ENCODE measurements at regions not wholly inside any gene's neighbourhood (a gene's known extent, or its start where the extent isn't known, plus 50 kb on each side); places are given as distances from the start of the nearest gene placed in this dataset.

- DNase-seq, result no peak
Observed at GRCh38 chr6:144856622-144857021, 571.5 kb downstream of the UTRN start.

- no peak for DNase-seq
Observed at GRCh38 chr6:144857086-144857485, 572.0 kb downstream of the UTRN start.

GRCh38 chr6:144862769-144863168, 577.6 kb downstream of the UTRN start:
- no peak for DNase-seq

GRCh38 chr6:144867761-144868160, 582.6 kb downstream of the UTRN start:
- DNase-seq, result no peak

GRCh38 chr6:144870782-144871181, 585.6 kb downstream of the UTRN start:
- DNase-seq, result no peak

- no peak for DNase-seq
Observed at GRCh38 chr6:144873623-144874378, 588.7 kb downstream of the UTRN start.

GRCh38 chr6:144876689-144877088, 591.6 kb downstream of the UTRN start:
- DNase-seq, result no peak

GRCh38 chr6:144877118-144877517, 592.0 kb downstream of the UTRN start:
- no peak for DNase-seq

- no peak for DNase-seq
Observed at GRCh38 chr6:144878577-144878976, 593.4 kb downstream of the UTRN start.

GRCh38 chr6:144879436-144879835, 594.3 kb downstream of the UTRN start:
- no peak for DNase-seq

GRCh38 chr6:144882425-144882824, 597.3 kb downstream of the UTRN start:
- DNase-seq, result no peak

GRCh38 chr6:144883915-144884314, 598.8 kb downstream of the UTRN start:
- DNase-seq, result no peak

- DNase-seq, result no peak
Observed at GRCh38 chr6:144885817-144886216, 600.7 kb downstream of the UTRN start.

- no peak for DNase-seq
Observed at GRCh38 chr6:144886682-144887081, 601.5 kb downstream of the UTRN start.

GRCh38 chr6:144888621-144889020, 603.5 kb downstream of the UTRN start:
- DNase-seq, result no peak

GRCh38 chr6:144893680-144894151, 608.6 kb downstream of the UTRN start:
- no peak for DNase-seq

- no peak for DNase-seq
Observed at GRCh38 chr6:144894240-144894639, 609.1 kb downstream of the UTRN start.

- no peak for DNase-seq
Observed at GRCh38 chr6:144895313-144896278, 610.5 kb downstream of the UTRN start.

GRCh38 chr6:144896289-144896688, 611.2 kb downstream of the UTRN start:
- DNase-seq, result no peak

GRCh38 chr6:144896871-144897270, 611.7 kb downstream of the UTRN start:
- no peak for DNase-seq

- no peak for DNase-seq
Observed at GRCh38 chr6:144897441-144897921, 612.3 kb downstream of the UTRN start.

- DNase-seq, result no peak
Observed at GRCh38 chr6:144898052-144898689, 613.0 kb downstream of the UTRN start.

- DNase-seq, result no peak
Observed at GRCh38 chr6:144898741-144899140, 613.6 kb downstream of the UTRN start.

Measured in DMS53 (cell line).